GM23248 (cell line): ENCODE measurements at regions not wholly inside any gene's neighbourhood (a gene's known extent, or its start where the extent isn't known, plus 50 kb on each side); places are given as distances from the start of the nearest gene placed in this dataset.

Source experiments
- EZH2 ChIP-seq: fragments of 200-600 bp; sonication (generic); IDR thresholded peaks from 2 replicates; pipeline ENCODE4 v1.6.1; 2018; ENCODE audit warnings: antibody characterized with exemption, mild to moderate bottlenecking; ENCODE audit not compliant: insufficient read depth, poor library complexity, severe bottlenecking
- EZH2phosphoT487 ChIP-seq: fragments of 200-600 bp; sonication (generic); IDR thresholded peaks from 2 replicates; pipeline ENCODE4 v1.6.1; 2018; ENCODE audit warnings: antibody characterized with exemption, moderate library complexity, mild to moderate bottlenecking, low read depth; ENCODE audit not compliant: insufficient read depth

GRCh38 chr20:58058421-58059259 is 169.8 kb downstream of the ANKRD60 start:
- TF ChIP-seq EZH2phosphoT487 (no peak), EZH2 (no peak)
